HG03354 (cell line): ENCODE measurements at regions not wholly inside any gene's neighbourhood (a gene's known extent, or its start where the extent isn't known, plus 50 kb on each side); places are given as distances from the start of the nearest gene placed in this dataset.

Experiments used
- ATAC-seq: cut with Tn5 transposase; IDR thresholded peaks from one replicate; pipeline ENCODE4 v1.9.1; 2021; ENCODE audit warnings: mild to moderate bottlenecking; ENCODE audit not compliant: unreplicated experiment, poor library complexity, severe bottlenecking

DNA sequence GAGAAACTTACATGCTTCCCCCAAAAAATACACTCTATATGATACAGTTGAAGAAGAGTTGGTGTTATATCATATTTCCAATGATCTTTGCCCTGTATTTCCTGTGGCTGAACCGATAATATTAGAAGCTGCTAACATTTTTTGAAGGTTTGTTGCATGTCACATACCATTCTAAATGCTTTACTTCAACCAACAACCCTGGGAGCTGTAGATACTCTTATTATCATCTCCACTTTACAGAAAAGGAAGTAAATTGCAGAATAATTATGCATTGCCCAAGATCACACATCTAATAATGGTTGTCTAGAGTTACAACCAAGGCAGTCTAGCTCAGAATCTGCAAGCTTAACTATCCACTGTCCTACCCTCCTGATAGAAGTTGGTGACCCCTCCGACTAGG lies 182.8 kb downstream of the NUAK1 start:
- no peak for ATAC-seq

DNA sequence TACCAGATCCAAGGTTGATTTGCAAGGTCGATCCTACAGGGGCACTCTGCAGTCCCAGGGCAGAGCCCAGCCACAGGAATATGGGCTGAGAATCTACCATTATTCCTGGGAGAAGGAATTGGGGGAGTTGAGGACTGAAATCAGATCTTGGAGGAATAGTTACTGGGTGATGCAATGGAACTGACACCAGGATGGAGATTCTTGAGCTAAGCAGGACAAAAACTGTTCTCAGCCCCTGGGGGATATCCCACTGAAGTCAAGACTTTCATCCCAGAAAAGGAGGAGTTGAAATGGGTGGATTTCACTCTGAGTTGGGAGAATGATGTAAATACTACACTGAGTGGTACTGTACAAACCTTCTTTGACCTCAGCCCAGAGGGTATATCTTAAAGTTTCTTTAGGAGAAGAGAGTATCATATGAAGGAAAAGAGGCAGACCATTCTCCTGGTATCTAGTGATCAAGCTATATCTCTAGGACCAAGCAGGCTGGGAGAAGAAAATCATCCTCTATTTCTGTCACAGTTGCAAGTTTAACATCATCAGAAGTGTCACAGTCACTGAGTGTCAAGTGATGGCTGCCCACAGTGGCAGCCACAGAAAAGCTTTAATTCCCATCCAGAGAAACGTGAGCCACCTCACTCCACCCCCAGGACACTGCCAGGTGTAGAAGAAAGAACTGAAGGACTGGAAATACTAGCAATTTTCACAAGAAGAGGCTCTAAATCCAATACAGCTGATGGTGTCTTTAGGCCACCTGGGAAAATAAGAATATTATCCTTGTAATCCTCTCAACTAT lies 181.9 kb downstream of the NUAK1 start:
- ATAC-seq = no peak

DNA sequence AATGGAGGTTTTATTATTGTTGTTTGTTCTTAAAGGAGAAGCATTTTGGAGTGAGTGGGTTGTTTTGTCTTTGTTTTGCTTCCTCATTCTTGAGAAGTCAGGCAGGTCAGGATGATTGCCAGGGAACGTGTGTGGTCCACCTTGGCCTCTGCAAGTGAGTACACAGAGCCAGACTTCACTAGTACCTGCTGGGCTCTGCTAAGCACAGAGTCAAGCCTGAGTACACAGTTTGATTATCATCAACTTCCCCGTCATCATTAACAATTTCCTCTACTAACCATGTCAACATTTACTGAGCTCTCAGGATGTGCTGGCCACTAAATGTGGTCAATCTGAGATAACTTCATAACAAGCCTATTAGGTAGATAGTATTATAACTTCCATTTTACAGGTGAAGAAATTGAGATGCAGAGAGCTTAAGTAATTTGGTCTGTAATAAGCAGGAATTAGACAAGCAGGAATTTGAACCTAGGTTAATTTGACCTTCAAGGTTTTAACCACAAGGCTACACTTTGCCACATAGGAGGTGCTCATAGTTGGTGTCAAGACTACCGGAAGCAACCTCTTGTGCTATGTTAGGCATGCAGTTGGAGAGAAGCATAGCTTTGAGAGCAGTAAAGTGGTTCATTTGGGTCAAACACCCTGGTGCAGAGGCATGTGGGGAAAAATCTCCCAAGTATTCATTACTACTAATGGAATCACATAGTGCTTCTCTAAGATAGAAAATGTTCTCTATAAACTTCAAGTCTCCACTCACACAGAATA lies 178.3 kb downstream of the NUAK1 start:
- ATAC-seq = no peak

DNA sequence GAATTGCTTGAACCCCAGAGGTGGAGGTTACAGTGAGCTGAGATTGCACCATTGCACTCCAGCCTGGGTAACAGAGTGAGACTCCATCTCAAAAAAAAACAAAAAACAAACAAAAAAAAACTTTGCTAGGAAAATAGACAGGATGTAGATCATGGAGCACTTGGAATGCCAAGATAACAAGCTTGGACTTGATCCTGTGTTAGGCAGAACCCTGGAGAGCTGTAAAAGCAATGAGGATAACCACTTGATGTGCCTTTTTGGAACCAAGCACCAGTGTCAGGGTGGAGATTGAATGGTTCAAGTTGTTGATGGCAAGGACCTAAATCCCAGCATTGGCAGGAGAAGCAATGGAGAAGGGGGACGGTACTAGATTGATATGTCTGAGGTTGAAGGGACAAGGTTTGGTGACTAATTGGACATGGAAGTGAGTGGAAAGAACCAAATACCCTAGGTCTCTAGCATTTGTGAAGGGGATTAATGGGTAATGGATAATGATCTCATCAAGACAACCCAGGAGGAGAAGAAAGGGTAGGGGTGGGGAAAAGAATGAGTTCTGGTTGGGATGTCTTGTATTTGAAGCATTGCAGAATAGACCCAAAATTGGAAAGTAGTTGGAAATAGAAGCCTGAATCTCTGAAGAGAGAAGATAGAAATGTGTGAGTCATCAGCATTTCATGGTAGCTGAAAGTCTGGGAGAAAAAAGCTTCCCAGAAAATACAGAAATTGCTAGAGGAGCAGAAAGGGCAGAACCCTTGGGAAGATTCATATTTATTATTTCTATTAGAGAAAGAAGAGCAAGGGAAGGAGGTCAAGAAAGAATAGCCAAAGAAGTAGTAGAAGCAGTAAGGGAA lies 176.7 kb downstream of the NUAK1 start:
- no peak for ATAC-seq

GRCh38 chr12:105967038-105967776 lies 171.5 kb downstream of the NUAK1 start:
- ATAC-seq = no peak

GRCh38 chr12:105968025-105968424 lies 170.7 kb downstream of the NUAK1 start:
- ATAC-seq = no peak

DNA sequence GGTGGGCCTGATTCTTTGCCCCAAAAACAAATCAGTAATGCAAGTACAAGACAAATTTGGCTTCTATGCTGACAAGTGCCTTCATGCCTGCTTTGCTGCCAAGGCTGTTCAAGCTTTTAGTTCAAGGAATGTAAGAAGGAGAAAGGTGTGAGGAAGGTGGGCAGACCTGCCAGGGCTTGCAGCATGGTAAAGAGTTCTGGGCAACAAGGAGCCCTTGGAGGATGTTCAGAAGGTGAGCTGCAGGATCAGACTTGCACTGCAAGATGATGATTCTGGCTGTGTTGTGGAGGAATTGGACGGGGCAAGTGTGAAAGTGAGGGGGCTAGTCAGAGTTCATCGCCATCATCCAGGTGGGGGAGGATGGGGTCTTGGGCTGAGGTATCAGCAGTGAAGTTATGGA lies 167.9 kb downstream of the NUAK1 start:
- no peak for ATAC-seq

GRCh38 chr12:105974738-105975137 lies 164.0 kb downstream of the NUAK1 start:
- no peak for ATAC-seq

DNA sequence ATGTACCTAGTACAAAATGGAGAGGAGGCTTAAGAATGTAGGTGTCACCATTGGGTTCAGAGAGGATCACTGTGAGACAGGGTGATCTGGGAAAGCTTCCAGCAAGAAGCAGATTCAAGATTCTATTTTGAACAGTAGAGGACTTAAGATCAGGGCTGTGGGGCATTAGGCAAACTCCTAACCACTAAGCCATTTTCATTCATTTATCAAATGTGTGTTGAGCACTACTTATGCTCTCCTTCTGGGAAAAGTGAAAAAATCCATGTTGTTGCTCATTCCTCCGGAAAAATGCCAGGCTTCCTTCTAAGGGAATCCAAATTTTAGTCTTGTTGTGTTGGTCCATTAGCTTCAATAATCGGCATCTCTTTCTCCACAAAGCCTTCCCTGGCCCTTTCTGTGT lies 163.4 kb downstream of the NUAK1 start:
- ATAC-seq = no peak

DNA sequence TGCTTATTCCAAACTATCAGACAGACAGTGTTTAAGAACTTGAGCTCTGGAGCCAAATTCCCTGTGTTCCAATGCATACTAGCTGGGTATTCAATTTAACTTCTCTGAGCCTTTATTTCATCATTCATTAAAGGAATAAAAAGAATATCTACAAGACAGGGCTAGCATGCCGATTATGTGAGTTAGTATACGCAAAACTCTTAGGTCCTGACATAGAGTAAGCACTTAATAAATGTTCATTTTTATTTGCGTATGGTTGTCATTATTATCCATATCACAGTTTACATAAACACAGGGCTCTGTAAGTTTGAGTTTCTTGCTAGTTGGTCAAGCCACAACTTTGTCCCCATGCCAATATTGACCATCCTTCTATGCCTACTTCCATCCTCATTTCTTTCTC lies 161.5 kb downstream of the NUAK1 start:
- ATAC-seq = no peak

GRCh38 chr12:105977652-105978051 lies 161.1 kb downstream of the NUAK1 start:
- ATAC-seq = no peak

DNA sequence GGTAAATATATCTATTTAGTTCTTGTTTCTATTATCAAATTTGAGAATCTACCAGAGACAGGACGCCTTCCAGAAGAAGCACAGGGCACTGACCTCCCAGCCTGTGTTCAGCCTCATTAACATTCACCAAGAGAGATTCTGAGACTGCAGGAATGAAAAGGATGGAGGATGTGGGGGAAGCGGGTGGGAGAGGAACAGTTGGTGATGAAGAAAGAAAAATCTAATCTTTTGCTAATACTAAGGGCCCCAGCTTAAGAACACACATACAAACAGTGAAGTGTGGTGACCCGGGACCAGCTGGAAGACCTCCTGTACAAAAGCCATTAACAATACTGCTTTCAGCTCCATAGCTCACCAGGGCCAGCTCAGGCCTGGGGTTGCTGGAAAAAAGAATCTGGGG lies 160.5 kb downstream of the NUAK1 start:
- ATAC-seq = no peak

DNA sequence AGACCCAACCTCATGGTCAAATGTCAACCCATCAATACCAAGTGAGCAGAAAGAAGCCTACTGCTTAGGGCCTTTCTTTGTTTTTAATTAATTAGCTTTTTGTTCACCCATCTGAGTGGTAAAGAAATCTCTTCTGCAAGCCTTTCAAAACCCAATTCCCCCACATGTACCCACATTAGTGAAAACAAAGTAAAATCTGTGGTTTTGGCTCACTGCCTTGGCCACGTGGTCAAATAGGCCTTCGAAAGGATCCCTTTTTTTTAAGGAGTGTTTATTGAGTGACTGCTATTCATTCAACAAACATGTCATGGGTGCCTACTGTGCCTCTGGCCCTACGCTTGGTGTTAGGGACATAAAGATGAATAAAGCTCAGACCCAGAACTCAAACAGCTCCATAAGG lies 160.1 kb downstream of the NUAK1 start:
- ATAC-seq = no peak

- no peak for ATAC-seq
These were observed 158.7 kb downstream of the NUAK1 start for GRCh38 chr12:105980085-105980484.

- ATAC-seq = no peak
These were observed 158.2 kb downstream of the NUAK1 start for GRCh38 chr12:105980533-105980932.

DNA sequence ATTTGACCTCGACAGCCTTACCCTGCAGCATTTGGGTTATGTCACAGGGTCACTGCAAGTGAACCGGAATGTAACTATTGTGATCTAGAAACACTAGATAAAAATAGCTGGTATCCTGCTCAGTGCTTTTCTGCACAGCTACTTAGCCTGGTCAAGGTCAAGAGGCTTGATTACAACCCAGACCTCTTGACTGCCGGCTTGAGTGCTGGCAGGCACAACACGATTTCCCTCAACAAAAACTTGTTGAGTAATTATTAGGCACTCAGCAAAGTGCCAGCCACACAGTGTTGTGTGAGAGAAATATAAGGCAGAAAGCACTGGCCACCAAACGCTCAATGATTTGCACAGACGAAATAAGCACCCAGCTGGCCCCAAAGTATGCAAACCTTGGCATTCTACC lies 156.7 kb downstream of the NUAK1 start:
- ATAC-seq = no peak

GRCh38 chr12:105983622-105984320 lies 155.0 kb downstream of the NUAK1 start:
- ATAC-seq = no peak

DNA sequence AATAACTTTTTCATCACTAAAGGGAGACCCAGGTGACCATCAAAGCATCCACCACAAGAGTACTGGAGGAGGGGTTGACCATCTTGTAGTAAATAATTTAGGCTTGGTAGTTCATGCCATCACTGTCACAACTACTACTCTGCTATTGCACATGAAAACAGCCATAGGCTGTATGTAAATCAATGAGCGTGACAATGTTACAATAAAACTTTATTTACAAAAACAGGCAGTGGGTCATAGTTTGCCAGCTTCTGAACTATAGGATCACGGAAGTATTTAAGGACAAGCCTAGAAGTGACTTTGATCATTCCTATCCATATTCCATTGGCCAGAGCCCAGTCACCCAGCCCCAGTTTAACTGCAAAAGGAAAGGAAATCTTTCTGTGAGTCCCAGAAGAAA lies 153.4 kb downstream of the NUAK1 start:
- ATAC-seq = no peak
